HCT116 (cell line): ENCODE measurements at regions not wholly inside any gene's neighbourhood (a gene's known extent, or its start where the extent isn't known, plus 50 kb on each side); places are given as distances from the start of the nearest gene placed in this dataset.

Source experiments
- ATAC-seq: fragments of 200-7000 bp; cut with Tn5 transposase; 2 replicates; pipeline ENCODE4 v1.9.1; 2020; ENCODE audit warnings: mild to moderate bottlenecking, moderate library complexity
- BruUV-seq: library from RNA; stranded (reverse); fragments of 400-500 nt; replicated peaks from 2 replicates; lab custom pipeline; 2021; lab: Mats Ljungman, UMichigan
- CTCF ChIA-PET: fragments of 300-600 bp; sonication (Branson Sonifier 250); formaldehyde crosslinking; loops from one replicate; lab custom pipeline; 2021; ENCODE audit warnings: antibody characterized with exemption; lab: Charles Lee
- POLR2A ChIA-PET: fragments of 300-600, 350-600 bp; sonication (Branson Sonifier 250); formaldehyde crosslinking; loops from one replicate; lab custom pipeline; 2021; ENCODE audit warnings: antibody characterized with exemption; lab: Charles Lee
- RAD21 ChIA-PET, 2 experiments: fragments of 300-600 bp; sonication (Branson Sonifier 250); formaldehyde crosslinking; loops; one replicate each; lab custom pipeline; 2023; ENCODE audit warnings: low total read pairs in 2 of 2; ENCODE audit not compliant: uncharacterized antibody in 2 of 2, unreplicated experiment in 2 of 2, low non-redundant PET in 1 of 2; lab: Charles Lee
- DNase-seq: peaks from one replicate; pipeline ENCODE4 v3.0.0-alpha.2; 2010; ENCODE audit warnings: low read depth, low spot score
- H2AFZ ChIP-seq: fragments of 200-600 bp; shearing (Covaris generic), sonication (generic); 2 replicates; pipeline ENCODE4 v1.6.1; 2017; ENCODE audit warnings: low read depth, mixed run types, mixed read lengths, antibody characterized with exemption, low read length; ENCODE audit not compliant: poor library complexity, severe bottlenecking
- H3K27ac ChIP-seq: 2 replicates; pipeline ENCODE4 v1.5.1; 2012; ENCODE audit warnings: low read depth, low read length
- H3K27me3 ChIP-seq: fragments of 200-600 bp; sonication (generic); 2 replicates; pipeline ENCODE4 v1.6.1; 2016; ENCODE audit warnings: mixed run types, low read length, mixed read lengths; ENCODE audit not compliant: insufficient read depth
- H3K36me3 ChIP-seq, 2 experiments: fragments of 200-500 bp in 1 of 2; fragments of 200-600 bp in 1 of 2; sonication (Bioruptor generic) in 1 of 2; sonication (generic) in 1 of 2; 2 replicates each; pipeline versions ENCODE4 v1.5.1 to v1.6.1; 2014 to 2016; ENCODE audit warnings: low read length in 2 of 2, inconsistent platforms in 1 of 2, mixed read lengths in 1 of 2, mixed run types in 1 of 2; ENCODE audit not compliant: insufficient read depth in 2 of 2, control insufficient read depth in 1 of 2
- H3K4me1 ChIP-seq, 2 experiments: fragments of 200-600 bp in 1 of 2; sonication (generic) in 1 of 2; 2 replicates each; pipeline versions ENCODE4 v1.5.1 to v1.6.1; 2012 to 2017; ENCODE audit warnings: low read length in 2 of 2, inconsistent platforms in 1 of 2, mild to moderate bottlenecking in 1 of 2, mixed read lengths in 1 of 2, mixed run types in 1 of 2, moderate library complexity in 1 of 2; ENCODE audit not compliant: insufficient read depth in 2 of 2, control insufficient read depth in 1 of 2
- H3K4me2 ChIP-seq: fragments of 200-600 bp; sonication (generic); 2 replicates; pipeline ENCODE4 v1.6.1; 2017; ENCODE audit warnings: mixed run types, low read length, mixed read lengths
- H3K4me3 ChIP-seq, 2 experiments: fragments of 200-600 bp in 1 of 2; sonication (generic) in 1 of 2; replicated peaks in 1 of 2; 2 replicates each; pipeline ENCODE4 v1.5.1; 2011 to 2016; ENCODE audit warnings: low read length in 2 of 2, control low read depth in 1 of 2, low read depth in 1 of 2, mild to moderate bottlenecking in 1 of 2, mixed read lengths in 1 of 2, mixed run types in 1 of 2
- H3K79me2 ChIP-seq: fragments of 200-600 bp; sonication (generic); 2 replicates; pipeline ENCODE4 v1.6.1; 2017; ENCODE audit warnings: mild to moderate bottlenecking, mixed run types, low read length, moderate library complexity, mixed read lengths; ENCODE audit not compliant: insufficient read depth
- H3K9ac ChIP-seq: fragments of 200-600 bp; sonication (generic); 2 replicates; pipeline ENCODE4 v1.6.1; 2016; ENCODE audit warnings: low read length, mixed read lengths
- H3K9me2 ChIP-seq: fragments of 200-600 bp; sonication (generic), shearing (Covaris generic); 2 replicates; pipeline ENCODE4 v1.6.1; 2017; ENCODE audit warnings: mixed run types, mild to moderate bottlenecking, moderate library complexity; ENCODE audit not compliant: insufficient read depth
- H3K9me3 ChIP-seq, 2 experiments: fragments of 200-500 bp in 1 of 2; fragments of 200-600 bp in 1 of 2; sonication (Bioruptor generic) in 1 of 2; sonication (generic) in 1 of 2; 2 replicates each; pipeline ENCODE4 v1.6.1; 2014 to 2017; ENCODE audit warnings: low read length in 2 of 2, mixed read lengths in 2 of 2, inconsistent platforms in 1 of 2, low read depth in 1 of 2, mild to moderate bottlenecking in 1 of 2, mixed run types in 1 of 2, moderate library complexity in 1 of 2; ENCODE audit not compliant: control insufficient read depth in 1 of 2, insufficient read depth in 1 of 2
- H4K20me1 ChIP-seq: fragments of 200-600 bp; sonication (generic), shearing (Covaris generic); 2 replicates; pipeline ENCODE4 v1.6.1; 2017; ENCODE audit warnings: mixed run types, mild to moderate bottlenecking, moderate library complexity; ENCODE audit not compliant: insufficient read depth
- ATF3 ChIP-seq: IDR thresholded peaks from 2 replicates; pipeline ENCODE4 v1.6.1; 2012
- CBX3 ChIP-seq: IDR thresholded peaks from 2 replicates; pipeline ENCODE4 v1.6.1; 2012; ENCODE audit warnings: low read depth
- ELF1 ChIP-seq: IDR thresholded peaks from 2 replicates; pipeline ENCODE4 v1.6.1; 2012; ENCODE audit warnings: low read depth, borderline replicate concordance
- JUND ChIP-seq: IDR thresholded peaks from 2 replicates; pipeline ENCODE4 v1.6.1; 2012
- POLR2A ChIP-seq: IDR thresholded peaks from 2 replicates; pipeline ENCODE4 v1.7.0; 2011; ENCODE audit warnings: borderline replicate concordance; ENCODE audit not compliant: insufficient read depth, insufficient read length; ENCODE audit errors: extremely low read depth
- REST ChIP-seq: IDR thresholded peaks from 2 replicates; pipeline ENCODE4 v1.6.1; 2012; ENCODE audit warnings: low read depth
- ZBTB33 ChIP-seq: IDR thresholded peaks from 2 replicates; pipeline ENCODE4 v1.6.1; 2011; ENCODE audit warnings: mild to moderate bottlenecking, low read length, moderate library complexity; ENCODE audit not compliant: insufficient replicate concordance; ENCODE audit errors: extremely low read depth
- ZFX ChIP-seq: fragments of 450-650 bp; IDR thresholded peaks from 2 replicates; pipeline ENCODE4 v1.6.1; 2017
- ZNF274 ChIP-seq: fragments of 200-500 bp; sonication (Bioruptor generic); IDR thresholded peaks from 2 replicates; pipeline ENCODE4 v1.6.1; 2014; ENCODE audit warnings: mild to moderate bottlenecking, low read depth, low read length, inconsistent platforms
- intact Hi-C: fragments of 100-400 bp; cut with micrococcal nuclease; formaldehyde crosslinking; loops from 2 replicates; pipeline ENCODE4 v1.10.0; 2022
- TF ChIP-seq, protein P1 (sequence below), 3 experiments: fragments of 200-600 bp in 1 of 3; sonication (generic) in 1 of 3; IDR thresholded peaks in 2 of 3; conservative IDR thresholded peaks in 1 of 3; 2 replicates each; pipeline ENCODE4 v1.5.1; 2012 to 2017; ENCODE audit warnings: low read depth in 2 of 3, low read length in 2 of 3, antibody characterized with exemption in 1 of 3, borderline replicate concordance in 1 of 3, control low read depth in 1 of 3, mild to moderate bottlenecking in 1 of 3, mixed read lengths in 1 of 3, mixed run types in 1 of 3, moderate library complexity in 1 of 3; ENCODE audit not compliant: insufficient read depth in 1 of 3

DNA sequence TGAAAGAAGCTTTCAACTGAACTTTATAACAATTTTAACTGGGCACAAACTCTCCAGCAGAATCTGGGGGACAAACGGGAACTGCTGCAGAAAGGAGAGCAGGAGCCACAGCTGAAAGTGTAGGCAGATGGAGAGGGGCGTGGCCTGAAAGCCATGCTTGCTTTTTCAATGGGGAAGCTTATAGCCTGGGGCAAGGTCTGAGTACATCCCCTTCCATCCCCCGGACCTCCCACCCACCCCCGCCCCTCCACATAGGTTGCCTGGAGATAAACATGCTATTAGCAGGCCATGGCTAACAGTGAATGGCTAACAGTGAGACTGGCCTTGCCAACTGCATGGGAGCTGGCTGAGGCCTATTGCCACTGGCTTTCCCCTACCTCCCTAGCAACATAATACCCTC, 317.9 kb upstream of the TANK start:
- no peak overlapping the region for H3K9ac ChIP-seq
- H3K9me3 ChIP-seq: no peaks in the 10 kb centered on the region
- no TSS peak for BruUV-seq
- H3K4me2 ChIP-seq: no peak overlapping the region
- H3K79me2 ChIP-seq: no peaks in the 10 kb centered on the region
- H3K27ac ChIP-seq: no peak overlapping the region
- POLR2A ChIA-PET: no interaction called here
- no peak overlapping the region for H2AFZ ChIP-seq
- no peak for ATAC-seq
- CTCF ChIA-PET: no interaction called here
- intact Hi-C loops: no loop called here
- no peak for DNase-seq
- H4K20me1 ChIP-seq: no peaks in the 10 kb centered on the region
- H3K4me1 ChIP-seq: no peaks in the 10 kb centered on the region
- no peaks in the 10 kb centered on the region for H3K36me3 ChIP-seq
- H3K27me3 ChIP-seq: no peaks in the 10 kb centered on the region
- TF ChIP-seq JUND: no peak
- TF ChIP-seq ZFX: no peak
- H3K4me3 ChIP-seq: no peak overlapping the region
- no peaks in the 10 kb centered on the region; the same call in 1 of the 2 replicates for H3K9me2 ChIP-seq
- RAD21 ChIA-PET: no interaction called here

DNA sequence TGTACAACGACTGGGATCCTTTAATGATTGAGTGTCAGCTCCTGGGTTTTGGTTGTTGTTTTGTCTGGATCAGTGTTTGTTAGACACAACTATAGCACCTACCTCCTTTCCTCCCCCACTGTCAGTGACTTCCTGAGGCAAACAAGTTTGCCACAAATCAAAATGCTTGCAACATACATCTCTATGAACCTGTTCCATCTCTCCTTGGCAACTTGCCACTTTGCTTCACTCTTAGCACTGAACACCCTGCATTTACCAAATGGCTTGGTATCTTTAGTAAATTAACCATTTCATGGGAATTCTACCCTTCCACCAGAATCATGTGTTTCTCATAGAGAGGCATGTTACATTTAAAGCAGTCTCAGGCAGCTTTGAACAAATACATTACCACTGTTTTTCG, 301.1 kb upstream of the TANK start:
- DNase-seq: no peak
- no peaks in the 10 kb centered on the region for H3K9me2 ChIP-seq
- H3K4me1 ChIP-seq: no peaks in the 10 kb centered on the region
- no peaks in the 10 kb centered on the region for H3K36me3 ChIP-seq
- H3K4me2 ChIP-seq: no peak overlapping the region
- TF ChIP-seq POLR2A (no peak), REST (no peak), ZNF274 (no peak), ATF3 (no peak), ELF1 (no peak), ZFX (no peak), CBX3 (no peak), ZBTB33 (no peak)
- TF ChIP-seq, protein P1, sequence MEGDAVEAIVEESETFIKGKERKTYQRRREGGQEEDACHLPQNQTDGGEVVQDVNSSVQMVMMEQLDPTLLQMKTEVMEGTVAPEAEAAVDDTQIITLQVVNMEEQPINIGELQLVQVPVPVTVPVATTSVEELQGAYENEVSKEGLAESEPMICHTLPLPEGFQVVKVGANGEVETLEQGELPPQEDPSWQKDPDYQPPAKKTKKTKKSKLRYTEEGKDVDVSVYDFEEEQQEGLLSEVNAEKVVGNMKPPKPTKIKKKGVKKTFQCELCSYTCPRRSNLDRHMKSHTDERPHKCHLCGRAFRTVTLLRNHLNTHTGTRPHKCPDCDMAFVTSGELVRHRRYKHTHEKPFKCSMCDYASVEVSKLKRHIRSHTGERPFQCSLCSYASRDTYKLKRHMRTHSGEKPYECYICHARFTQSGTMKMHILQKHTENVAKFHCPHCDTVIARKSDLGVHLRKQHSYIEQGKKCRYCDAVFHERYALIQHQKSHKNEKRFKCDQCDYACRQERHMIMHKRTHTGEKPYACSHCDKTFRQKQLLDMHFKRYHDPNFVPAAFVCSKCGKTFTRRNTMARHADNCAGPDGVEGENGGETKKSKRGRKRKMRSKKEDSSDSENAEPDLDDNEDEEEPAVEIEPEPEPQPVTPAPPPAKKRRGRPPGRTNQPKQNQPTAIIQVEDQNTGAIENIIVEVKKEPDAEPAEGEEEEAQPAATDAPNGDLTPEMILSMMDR (IDR thresholded peaks at IDR 0.05 in 2 of 3, conservative IDR thresholded peaks at IDR 0.05 in 1 of 3; ENCODE audit: borderline replicate concordance in 1 of 3, insufficient read depth in 1 of 3, low read depth in 2 of 3, low read length in 2 of 3): no peak
- ATAC-seq: no peak
- POLR2A ChIA-PET: no interaction called here
- no peaks in the 10 kb centered on the region for H3K27me3 ChIP-seq
- RAD21 ChIA-PET: no interaction called here
- H4K20me1 ChIP-seq: no peaks in the 10 kb centered on the region
- no peak overlapping the region for H2AFZ ChIP-seq
- H3K9ac ChIP-seq: no peak overlapping the region
- H3K9me3 ChIP-seq: no peaks in the 10 kb centered on the region
- CTCF ChIA-PET: no interaction called here
- intact Hi-C loops: no loop called here
- H3K27ac ChIP-seq: no peak overlapping the region
- no peak overlapping the region for H3K4me3 ChIP-seq
- no peaks in the 10 kb centered on the region for H3K79me2 ChIP-seq
- BruUV-seq: no TSS peak
